Spleen (tissue), 11 donors: ENCODE measurements at regions not wholly inside any gene's neighbourhood (a gene's known extent, or its start where the extent isn't known, plus 50 kb on each side); places are given as distances from the start of the nearest gene placed in this dataset.

Source experiments
- DNase-seq: peaks from one replicate; pipeline ENCODE4 v3.0.0-alpha.2; 2020
- H3K27ac ChIP-seq, 8 donors: fragments of 200-600 bp; sonication (generic) in 7 of 8; 1 replicate in 4 of 8; 2 replicates in 4 of 8; pipeline versions ENCODE4 v1.5.0 to v1.8.0; 2016 to 2021; ENCODE audit warnings: inconsistent platforms in 4 of 8, mild to moderate bottlenecking in 4 of 8, moderate library complexity in 1 of 8
- H3K27me3 ChIP-seq, 7 donors: fragments of 200-600 bp; sonication (generic) in 6 of 7; replicated peaks in 1 of 7; 1 replicate in 4 of 7; 2 replicates in 3 of 7; pipeline versions ENCODE4 v1.5.0 to v1.8.0; 2016 to 2021; ENCODE audit warnings: inconsistent platforms in 3 of 7, mild to moderate bottlenecking in 1 of 7
- H3K36me3 ChIP-seq, 6 donors: fragments of 200-600 bp; sonication (generic) in 5 of 6; 1 replicate in 4 of 6; 2 replicates in 2 of 6; pipeline versions ENCODE4 v1.5.0 to v1.8.0; 2016 to 2021; ENCODE audit warnings: inconsistent platforms in 2 of 6
- H3K4me1 ChIP-seq, 6 donors: fragments of 200-600 bp; sonication (generic) in 5 of 6; 1 replicate in 3 of 6; 2 replicates in 3 of 6; pipeline versions ENCODE4 v1.5.0 to v1.8.0; 2016 to 2021; ENCODE audit warnings: inconsistent platforms in 3 of 6
- H3K4me3 ChIP-seq, 8 donors: fragments of 200-600 bp; sonication (generic) in 7 of 8; 1 replicate in 4 of 8; 2 replicates in 4 of 8; pipeline versions ENCODE4 v1.5.0 to v1.8.0; 2016 to 2021; ENCODE audit warnings: inconsistent platforms in 4 of 8, mild to moderate bottlenecking in 4 of 8, moderate library complexity in 2 of 8
- H3K9me3 ChIP-seq, 8 donors: fragments of 200-600 bp; sonication (generic) in 7 of 8; 1 replicate in 4 of 8; 2 replicates in 4 of 8; pipeline versions ENCODE4 v1.5.0 to v1.8.0; 2016 to 2021; ENCODE audit warnings: inconsistent platforms in 4 of 8
- CTCF ChIP-seq, 11 experiments: fragments of 200-600 bp in 7 of 11; fragments of 450-650 bp in 4 of 11; sonication (generic) in 4 of 11; IDR thresholded peaks in 8 of 11; conservative IDR thresholded peaks in 3 of 11; 1 replicate in 7 of 11; 2 replicates in 4 of 11; pipeline versions ENCODE4 v1.4.0 to v1.8.0; 2016 to 2021; ENCODE audit warnings: antibody characterized with exemption in 11 of 11, inconsistent platforms in 4 of 11, mild to moderate bottlenecking in 1 of 11
- POLR2A ChIP-seq, 3 donors: fragments of 450-650 bp; IDR thresholded peaks; one replicate each; pipeline ENCODE4 v1.5.1; 2017; ENCODE audit warnings: antibody characterized with exemption in 3 of 3, mild to moderate bottlenecking in 1 of 3
- POLR2AphosphoS5 ChIP-seq, 3 donors: sonication (generic); formaldehyde crosslinking; IDR thresholded peaks; one replicate each; pipeline ENCODE4 v1.5.1; 2017; ENCODE audit warnings: antibody characterized with exemption in 3 of 3
- WGBS, 5 donors: extraction: QIAGEN DNeasy Blood & Tissue Kit in 3 of 5; methylation state at CpG; one replicate each; pipeline versions ENCODE4 v1.1.5 to v1.1.7; 2013 to 2018; 5-methylcytosine and 5-hydroxymethylcytosine counted together
- intact Hi-C: fragments of 100-400 bp; cut with DNase I; formaldehyde crosslinking; loops from one replicate; pipeline ENCODE4 v1.15.0; 2023; ENCODE audit warnings: low total_unique reads
- donor health status: healthy with polysubstance abuse.
- donor health status: DM: no; HTN: no; CAD: no; lungs with moderate emphysema.
- donor health status: DM: no; HTN: no; CAD: no.
- donor health status: Bipolar disorder and iron deficiency.
- donor health status: healthy.
- donor health status: DM: no; HTN: no; CAD: no.
- donor health status: DM: yes; HTN: yes; CAD: no.

GRCh38 chr7:94174956-94175355, 170.8 kb upstream of the BET1 start:
- no peak for DNase-seq
- TF ChIP-seq POLR2AphosphoS5 (IDR thresholded peaks at IDR 0.05) (no peak), POLR2A (IDR thresholded peaks at IDR 0.05) (no peak), CTCF (IDR thresholded peaks at IDR 0.05 in 8 of 11, conservative IDR thresholded peaks at IDR 0.05 in 3 of 11) (no peak)
- Histone ChIP-seq H3K4me1 (peaks cover 0 to 15% (median 7%) of the 10 kb centered on the region in 6 donors), H3K4me3 (no peak overlapping the region), H3K9me3 (no peaks in the 10 kb centered on the region), H3K36me3 (no peaks in the 10 kb centered on the region), H3K27ac (peak overlapping the region in 1 of 8 donors; percentile 56), H3K27me3 (no peaks in the 10 kb centered on the region)
- intact Hi-C loops = no loop called here
- WGBS, 5 donors = 89 to 95% (median 93%) methylated on average over 2 of the region's 2 CpGs

- TF ChIP-seq POLR2A (IDR thresholded peaks at IDR 0.05) = no peak
- no peak for TF ChIP-seq POLR2AphosphoS5 (IDR thresholded peaks at IDR 0.05)
- no peak for TF ChIP-seq CTCF (IDR thresholded peaks at IDR 0.05 in 8 of 11, conservative IDR thresholded peaks at IDR 0.05 in 3 of 11)
- intact Hi-C loops = no loop called here
- 34 to 52% (median 45%) methylated on average over 4 of the region's 4 CpGs for WGBS, 5 donors
- Histone ChIP-seq H3K36me3 (no peaks in the 10 kb centered on the region), H3K9me3 (no peaks in the 10 kb centered on the region), H3K27me3 (no peaks in the 10 kb centered on the region), H3K4me1 (peaks cover 0 to 15% (median 7%) of the 10 kb centered on the region in 6 donors), H3K27ac (peak overlapping the region in 7 of 8 donors; percentile 47 to 72 (median 65)), H3K4me3 (no peak overlapping the region)
- DNase-seq = no peak
These were observed 172.6 kb upstream of the BET1 start for GRCh38 chr7:94176694-94177200.

- intact Hi-C loops = no loop called here
- 14 to 28% (median 20%) methylated on average over 3 of the region's 3 CpGs for WGBS, 5 donors
- Histone ChIP-seq H3K4me1 (peaks cover 0 to 15% (median 7%) of the 10 kb centered on the region in 6 donors), H3K4me3 (no peak overlapping the region), H3K27ac (peak overlapping the region in 7 of 8 donors; percentile 47 to 72 (median 65)), H3K9me3 (no peaks in the 10 kb centered on the region), H3K27me3 (no peaks in the 10 kb centered on the region), H3K36me3 (no peaks in the 10 kb centered on the region)
- no peak for DNase-seq
- TF ChIP-seq POLR2AphosphoS5 (IDR thresholded peaks at IDR 0.05) = no peak
- TF ChIP-seq CTCF (IDR thresholded peaks at IDR 0.05 in 8 of 11, conservative IDR thresholded peaks at IDR 0.05 in 3 of 11) = no peak
- TF ChIP-seq POLR2A (IDR thresholded peaks at IDR 0.05) = no peak
These were observed 173.3 kb upstream of the BET1 start for GRCh38 chr7:94177441-94177840.

GRCh38 chr7:94178230-94178629, 174.1 kb upstream of the BET1 start:
- Histone ChIP-seq H3K27me3 (no peaks in the 10 kb centered on the region), H3K27ac (peak overlapping the region in 5 of 8 donors; percentile 47 to 72 (median 65)), H3K4me3 (no peak overlapping the region), H3K9me3 (no peaks in the 10 kb centered on the region), H3K4me1 (peaks cover 0 to 16% (median 10%) of the 10 kb centered on the region in 6 donors), H3K36me3 (no peaks in the 10 kb centered on the region)
- TF ChIP-seq CTCF (IDR thresholded peaks at IDR 0.05 in 8 of 11, conservative IDR thresholded peaks at IDR 0.05 in 3 of 11) (no peak), POLR2AphosphoS5 (IDR thresholded peaks at IDR 0.05) (no peak), POLR2A (IDR thresholded peaks at IDR 0.05) (no peak)
- WGBS, 5 donors = 20 to 31% (median 29%) methylated on average over 3 of the region's 3 CpGs
- intact Hi-C loops = no loop called here
- no peak for DNase-seq
